ENCODE measurements at regions not wholly inside any gene's neighbourhood (a gene's known extent, or its start where the extent isn't known, plus 50 kb on each side); places are given as distances from the start of the nearest gene placed in this dataset.

DNA sequence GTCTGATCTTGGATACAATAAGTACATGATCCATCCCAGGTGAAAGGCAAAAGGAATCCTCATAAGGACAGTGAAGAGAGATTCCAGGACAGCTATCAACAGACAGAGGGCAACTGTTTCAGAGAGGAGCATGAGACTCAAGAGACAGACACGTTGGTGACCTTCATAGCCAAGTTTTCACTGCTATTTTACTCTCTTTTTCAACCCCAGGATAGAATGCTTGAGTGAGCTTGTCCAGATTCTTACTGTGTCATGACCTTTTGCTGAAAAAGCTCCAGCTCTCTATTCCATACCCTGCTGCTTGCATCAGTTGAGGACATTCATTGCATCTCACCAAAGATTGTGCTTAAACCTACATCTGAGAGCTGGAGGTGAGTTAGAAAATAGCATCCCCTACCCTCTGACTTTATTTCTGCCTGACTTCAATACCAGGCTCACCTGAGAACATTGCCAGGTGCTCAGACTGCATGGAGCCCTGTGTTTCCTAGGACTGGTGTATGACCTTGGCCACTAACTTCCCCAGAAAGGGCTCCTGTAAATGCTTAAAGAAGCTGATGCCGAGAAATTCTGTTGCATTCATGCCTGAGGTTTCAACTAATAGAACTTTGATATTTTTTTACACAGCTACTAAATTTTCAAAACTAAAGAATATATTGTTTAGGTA, 70.4 kb upstream of the TMEM17 start:
- Histone ChIP-seq H3K4me1 (ENCODE audit: low read length) (no peaks in the 10 kb centered on the region), H3K4me3 (ENCODE audit: low read length) (no peak overlapping the region), H3K27me3 (replicated peaks; ENCODE audit: insufficient read depth, low read length) (no peaks in the 10 kb centered on the region), H3K9ac (ENCODE audit: low read length) (no peak overlapping the region), H3K9me2 (replicated peaks; ENCODE audit: insufficient read depth, low read length) (no peaks in the 10 kb centered on the region), H2AFZ (ENCODE audit: low read length) (no peak overlapping the region), H3K27ac (ENCODE audit: low read length) (no peak overlapping the region), H3K36me3 (replicated peaks; ENCODE audit: insufficient read depth, low read length) (no peaks in the 10 kb centered on the region), H3K9me3 (replicated peaks; ENCODE audit: insufficient read depth, low read length) (no peaks in the 10 kb centered on the region), H3F3A (ENCODE audit: insufficient read depth, low read length) (no peaks in the 10 kb centered on the region), H4K20me1 (ENCODE audit: insufficient read depth, low read length) (no peaks in the 10 kb centered on the region), H3K4me2 (ENCODE audit: low read depth, low read length) (no peak overlapping the region), H3K79me2 (ENCODE audit: low read length) (no peaks in the 10 kb centered on the region)
- TF ChIP-seq EZH2 (optimal IDR thresholded peaks at IDR 0.05; ENCODE audit: low read depth, low read length) = no peak
- TF ChIP-seq EZH2phosphoT487 (IDR thresholded peaks at IDR 0.05; ENCODE audit: low read length) = no peak
- TF ChIP-seq, protein P1, sequence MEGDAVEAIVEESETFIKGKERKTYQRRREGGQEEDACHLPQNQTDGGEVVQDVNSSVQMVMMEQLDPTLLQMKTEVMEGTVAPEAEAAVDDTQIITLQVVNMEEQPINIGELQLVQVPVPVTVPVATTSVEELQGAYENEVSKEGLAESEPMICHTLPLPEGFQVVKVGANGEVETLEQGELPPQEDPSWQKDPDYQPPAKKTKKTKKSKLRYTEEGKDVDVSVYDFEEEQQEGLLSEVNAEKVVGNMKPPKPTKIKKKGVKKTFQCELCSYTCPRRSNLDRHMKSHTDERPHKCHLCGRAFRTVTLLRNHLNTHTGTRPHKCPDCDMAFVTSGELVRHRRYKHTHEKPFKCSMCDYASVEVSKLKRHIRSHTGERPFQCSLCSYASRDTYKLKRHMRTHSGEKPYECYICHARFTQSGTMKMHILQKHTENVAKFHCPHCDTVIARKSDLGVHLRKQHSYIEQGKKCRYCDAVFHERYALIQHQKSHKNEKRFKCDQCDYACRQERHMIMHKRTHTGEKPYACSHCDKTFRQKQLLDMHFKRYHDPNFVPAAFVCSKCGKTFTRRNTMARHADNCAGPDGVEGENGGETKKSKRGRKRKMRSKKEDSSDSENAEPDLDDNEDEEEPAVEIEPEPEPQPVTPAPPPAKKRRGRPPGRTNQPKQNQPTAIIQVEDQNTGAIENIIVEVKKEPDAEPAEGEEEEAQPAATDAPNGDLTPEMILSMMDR (IDR thresholded peaks at IDR 0.05; ENCODE audit: low read length) = no peak
- DNase-seq = no peak

DNA sequence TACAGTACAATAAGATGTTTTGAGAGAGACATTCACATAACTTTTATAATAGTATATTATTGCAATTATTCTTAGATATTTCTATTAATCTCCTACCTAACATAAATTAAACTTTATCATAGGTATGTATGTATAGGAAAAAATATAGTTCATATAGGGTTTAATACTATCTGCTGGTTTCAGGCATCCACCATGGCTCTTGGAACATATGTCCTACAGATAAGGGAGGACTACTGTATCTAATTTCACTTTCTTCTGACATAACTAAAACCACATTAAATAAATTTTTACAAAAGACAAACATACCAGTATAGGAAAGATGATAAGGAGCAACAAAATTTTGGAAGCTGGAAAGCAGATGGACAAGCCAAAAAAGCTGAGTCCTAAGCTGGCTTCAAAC, 67.9 kb upstream of the TMEM17 start:
- Histone ChIP-seq H3F3A (ENCODE audit: insufficient read depth, low read length) (no peaks in the 10 kb centered on the region), H3K36me3 (replicated peaks; ENCODE audit: insufficient read depth, low read length) (no peaks in the 10 kb centered on the region), H3K9me3 (replicated peaks; ENCODE audit: insufficient read depth, low read length) (no peaks in the 10 kb centered on the region), H3K9me2 (replicated peaks; ENCODE audit: insufficient read depth, low read length) (no peaks in the 10 kb centered on the region), H3K4me1 (ENCODE audit: low read length) (no peaks in the 10 kb centered on the region), H4K20me1 (ENCODE audit: insufficient read depth, low read length) (no peaks in the 10 kb centered on the region), H3K79me2 (ENCODE audit: low read length) (no peaks in the 10 kb centered on the region), H3K4me2 (ENCODE audit: low read depth, low read length) (no peak overlapping the region), H3K4me3 (ENCODE audit: low read length) (no peak overlapping the region), H2AFZ (ENCODE audit: low read length) (no peak overlapping the region), H3K27ac (ENCODE audit: low read length) (no peak overlapping the region), H3K9ac (ENCODE audit: low read length) (no peak overlapping the region), H3K27me3 (replicated peaks; ENCODE audit: insufficient read depth, low read length) (no peaks in the 10 kb centered on the region)
- TF ChIP-seq, protein P1 (IDR thresholded peaks at IDR 0.05; ENCODE audit: low read length) = no peak
- TF ChIP-seq EZH2 (optimal IDR thresholded peaks at IDR 0.05; ENCODE audit: low read depth, low read length) (no peak), EZH2phosphoT487 (IDR thresholded peaks at IDR 0.05; ENCODE audit: low read length) (no peak)
- no peak for DNase-seq

DNA sequence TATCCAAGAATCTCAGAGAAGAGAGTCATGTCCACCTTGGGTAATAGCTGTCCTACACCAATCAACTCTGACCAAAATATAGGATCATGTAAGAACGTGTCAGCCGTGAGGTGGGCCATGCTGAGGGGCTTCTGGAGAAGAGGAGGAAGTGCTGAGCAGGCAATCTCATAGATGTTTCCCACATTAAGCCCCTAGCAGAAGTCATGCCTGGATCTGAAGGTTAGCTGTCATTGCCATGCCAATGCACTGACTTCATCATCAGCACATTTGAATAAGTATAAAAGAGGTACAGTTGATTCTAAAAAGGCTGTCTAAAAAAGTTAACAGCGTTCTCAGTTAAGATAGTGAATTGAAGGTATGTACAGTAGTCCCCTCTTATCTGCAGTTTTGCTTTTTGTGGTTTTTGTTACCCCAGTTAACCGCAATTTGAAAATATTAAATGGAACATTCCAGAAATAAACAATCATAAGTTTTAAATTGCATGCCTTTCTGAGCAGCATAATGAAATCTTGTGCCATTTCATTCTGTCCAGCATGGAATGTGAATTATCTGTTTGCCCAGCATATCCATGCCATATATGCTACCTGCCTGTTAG, 67.2 kb upstream of the TMEM17 start:
- Histone ChIP-seq H3K36me3 (replicated peaks; ENCODE audit: insufficient read depth, low read length) (no peaks in the 10 kb centered on the region), H3K9me2 (replicated peaks; ENCODE audit: insufficient read depth, low read length) (no peaks in the 10 kb centered on the region), H3K4me3 (ENCODE audit: low read length) (no peak overlapping the region), H3K27ac (ENCODE audit: low read length) (no peak overlapping the region), H3K79me2 (ENCODE audit: low read length) (no peaks in the 10 kb centered on the region), H4K20me1 (ENCODE audit: insufficient read depth, low read length) (no peaks in the 10 kb centered on the region), H3K9ac (ENCODE audit: low read length) (no peak overlapping the region), H3K4me2 (ENCODE audit: low read depth, low read length) (no peak overlapping the region), H3K27me3 (replicated peaks; ENCODE audit: insufficient read depth, low read length) (no peaks in the 10 kb centered on the region), H3F3A (ENCODE audit: insufficient read depth, low read length) (no peaks in the 10 kb centered on the region), H3K4me1 (ENCODE audit: low read length) (no peaks in the 10 kb centered on the region), H3K9me3 (replicated peaks; ENCODE audit: insufficient read depth, low read length) (no peaks in the 10 kb centered on the region), H2AFZ (ENCODE audit: low read length) (no peak overlapping the region)
- no peak for DNase-seq
- TF ChIP-seq, protein P1 (IDR thresholded peaks at IDR 0.05; ENCODE audit: low read length) = no peak
- TF ChIP-seq EZH2phosphoT487 (IDR thresholded peaks at IDR 0.05; ENCODE audit: low read length) = no peak
- TF ChIP-seq EZH2 (optimal IDR thresholded peaks at IDR 0.05; ENCODE audit: low read depth, low read length) = no peak

Data from MM.1S (cell line).